ENCODE measurements at regions not wholly inside any gene's neighbourhood (a gene's known extent, or its start where the extent isn't known, plus 50 kb on each side); places are given as distances from the start of the nearest gene placed in this dataset.

- H3K4me3 ChIP-seq (ENCODE audit: low read depth, low read length), result no peak overlapping the region
- POLR2A ChIA-PET, result no interaction called here
- DNase-seq (ENCODE audit: low read depth, low spot score), result no peak
- TF ChIP-seq, protein P1, sequence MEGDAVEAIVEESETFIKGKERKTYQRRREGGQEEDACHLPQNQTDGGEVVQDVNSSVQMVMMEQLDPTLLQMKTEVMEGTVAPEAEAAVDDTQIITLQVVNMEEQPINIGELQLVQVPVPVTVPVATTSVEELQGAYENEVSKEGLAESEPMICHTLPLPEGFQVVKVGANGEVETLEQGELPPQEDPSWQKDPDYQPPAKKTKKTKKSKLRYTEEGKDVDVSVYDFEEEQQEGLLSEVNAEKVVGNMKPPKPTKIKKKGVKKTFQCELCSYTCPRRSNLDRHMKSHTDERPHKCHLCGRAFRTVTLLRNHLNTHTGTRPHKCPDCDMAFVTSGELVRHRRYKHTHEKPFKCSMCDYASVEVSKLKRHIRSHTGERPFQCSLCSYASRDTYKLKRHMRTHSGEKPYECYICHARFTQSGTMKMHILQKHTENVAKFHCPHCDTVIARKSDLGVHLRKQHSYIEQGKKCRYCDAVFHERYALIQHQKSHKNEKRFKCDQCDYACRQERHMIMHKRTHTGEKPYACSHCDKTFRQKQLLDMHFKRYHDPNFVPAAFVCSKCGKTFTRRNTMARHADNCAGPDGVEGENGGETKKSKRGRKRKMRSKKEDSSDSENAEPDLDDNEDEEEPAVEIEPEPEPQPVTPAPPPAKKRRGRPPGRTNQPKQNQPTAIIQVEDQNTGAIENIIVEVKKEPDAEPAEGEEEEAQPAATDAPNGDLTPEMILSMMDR (IDR thresholded peaks at IDR 0.05; ENCODE audit: insufficient read depth, low read length, missing control alignments), result no peak
- CTCF ChIA-PET, result no interaction called here
Measured at GRCh38 chr18:64201781-64202180, 52.9 kb upstream of the LINC00305 start.

GRCh38 chr18:64199581-64199980 lies 50.7 kb upstream of the LINC00305 start:
- TF ChIP-seq, protein P1 (IDR thresholded peaks at IDR 0.05; ENCODE audit: insufficient read depth, low read length, missing control alignments), result no peak
- DNase-seq (ENCODE audit: low read depth, low spot score), result no peak
- ChIA-PET POLR2A (no interaction called here), CTCF (no interaction called here)
- no peak overlapping the region for H3K4me3 ChIP-seq (ENCODE audit: low read depth, low read length)
